ENCODE measurements at regions not wholly inside any gene's neighbourhood (a gene's known extent, or its start where the extent isn't known, plus 50 kb on each side); places are given as distances from the start of the nearest gene placed in this dataset.

DNA sequence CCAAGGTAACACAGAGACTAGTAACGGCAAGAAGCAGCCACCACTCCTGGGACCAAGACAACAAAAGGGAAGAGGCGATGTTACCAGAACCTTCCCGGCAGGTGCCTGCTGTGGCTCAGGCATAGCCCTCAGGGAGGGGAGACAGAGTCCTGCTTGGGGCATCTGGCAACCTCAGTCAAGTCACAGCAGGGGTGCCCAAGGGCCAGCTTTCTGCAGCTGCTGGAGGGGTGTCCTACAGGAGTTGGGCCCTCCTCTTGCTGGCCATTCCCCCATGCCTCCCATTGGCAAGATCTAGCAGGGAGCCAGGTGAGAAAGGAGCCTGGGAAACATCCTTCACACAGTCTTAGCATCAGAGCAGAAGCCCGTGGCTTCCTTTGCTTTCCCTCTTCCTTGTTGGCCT, 197.3 kb upstream of the IL12A start:
- TF ChIP-seq, protein P1, sequence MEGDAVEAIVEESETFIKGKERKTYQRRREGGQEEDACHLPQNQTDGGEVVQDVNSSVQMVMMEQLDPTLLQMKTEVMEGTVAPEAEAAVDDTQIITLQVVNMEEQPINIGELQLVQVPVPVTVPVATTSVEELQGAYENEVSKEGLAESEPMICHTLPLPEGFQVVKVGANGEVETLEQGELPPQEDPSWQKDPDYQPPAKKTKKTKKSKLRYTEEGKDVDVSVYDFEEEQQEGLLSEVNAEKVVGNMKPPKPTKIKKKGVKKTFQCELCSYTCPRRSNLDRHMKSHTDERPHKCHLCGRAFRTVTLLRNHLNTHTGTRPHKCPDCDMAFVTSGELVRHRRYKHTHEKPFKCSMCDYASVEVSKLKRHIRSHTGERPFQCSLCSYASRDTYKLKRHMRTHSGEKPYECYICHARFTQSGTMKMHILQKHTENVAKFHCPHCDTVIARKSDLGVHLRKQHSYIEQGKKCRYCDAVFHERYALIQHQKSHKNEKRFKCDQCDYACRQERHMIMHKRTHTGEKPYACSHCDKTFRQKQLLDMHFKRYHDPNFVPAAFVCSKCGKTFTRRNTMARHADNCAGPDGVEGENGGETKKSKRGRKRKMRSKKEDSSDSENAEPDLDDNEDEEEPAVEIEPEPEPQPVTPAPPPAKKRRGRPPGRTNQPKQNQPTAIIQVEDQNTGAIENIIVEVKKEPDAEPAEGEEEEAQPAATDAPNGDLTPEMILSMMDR (IDR thresholded peaks at IDR 0.05; ENCODE audit: low read depth, low read length) = no peak
- TF ChIP-seq, protein P2, sequence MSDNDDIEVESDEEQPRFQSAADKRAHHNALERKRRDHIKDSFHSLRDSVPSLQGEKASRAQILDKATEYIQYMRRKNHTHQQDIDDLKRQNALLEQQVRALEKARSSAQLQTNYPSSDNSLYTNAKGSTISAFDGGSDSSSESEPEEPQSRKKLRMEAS (IDR thresholded peaks at IDR 0.05; ENCODE audit: low read depth, low read length) = no peak

All from NB4 (cell line).